Activated naive CD4-positive, alpha-beta T cell treated with anti-CD3 and anti-CD28 coated beads, Interleukin-2, amount 10 ng/mL, durations not matched to agents 7 days and 5 days (primary cell): ENCODE measurements at regions not wholly inside any gene's neighbourhood (a gene's known extent, or its start where the extent isn't known, plus 50 kb on each side); places are given as distances from the start of the nearest gene placed in this dataset.
A peak's percentile ranks its signal among the peaks of the same experiment; 100 is the strongest.

Source experiments
- CTCF ChIA-PET: fragments of 350-600 bp; sonication (Branson Sonifier 250); formaldehyde crosslinking; loops from one replicate; lab custom pipeline; 2021; ENCODE audit warnings: antibody characterized with exemption; lab: Charles Lee
- DNase-seq: peaks from one replicate; pipeline ENCODE4 v3.0.0-alpha.2; 2020
- H3K27ac Mint-ChIP-seq: one replicate; pipeline ENCODE4 v1.8.0; 2021; ENCODE audit warnings: mild to moderate bottlenecking, moderate library complexity, mixed read lengths
- H3K27me3 Mint-ChIP-seq: one replicate; pipeline ENCODE4 v1.8.0; 2021; ENCODE audit warnings: mild to moderate bottlenecking, mixed read lengths
- H3K36me3 Mint-ChIP-seq: one replicate; pipeline ENCODE4 v1.8.0; 2021; ENCODE audit warnings: mixed read lengths
- H3K4me1 Mint-ChIP-seq: one replicate; pipeline ENCODE4 v1.8.0; 2021; ENCODE audit warnings: mixed read lengths
- H3K4me3 Mint-ChIP-seq: one replicate; pipeline ENCODE4 v1.8.0; 2021; ENCODE audit warnings: mild to moderate bottlenecking, moderate library complexity, mixed read lengths
- H3K9me3 Mint-ChIP-seq: one replicate; pipeline ENCODE4 v1.8.0; 2021; ENCODE audit warnings: mixed read lengths

GRCh38 chr3:117941756-117942155, 1092.9 kb downstream of the IGSF11 start:
- CTCF ChIA-PET, result no interaction called here
- Mint-ChIP-seq H3K4me1 (no peaks in the 10 kb centered on the region), H3K36me3 (no peaks in the 10 kb centered on the region), H3K27me3 (no peaks in the 10 kb centered on the region), H3K27ac (no peak overlapping the region), H3K4me3 (no peak overlapping the region), H3K9me3 (no peaks in the 10 kb centered on the region)
- no peak for DNase-seq

- CTCF ChIA-PET, result no interaction called here
- Mint-ChIP-seq H3K36me3 (no peaks in the 10 kb centered on the region), H3K4me3 (no peak overlapping the region), H3K27ac (no peak overlapping the region), H3K27me3 (no peaks in the 10 kb centered on the region), H3K9me3 (peaks cover 2% of the 10 kb centered on the region), H3K4me1 (no peaks in the 10 kb centered on the region)
- DNase-seq, result no peak
Observed at GRCh38 chr3:117954131-117954530, 1080.5 kb downstream of the IGSF11 start.

GRCh38 chr3:117955196-117955595, 1079.5 kb downstream of the IGSF11 start:
- no peak overlapping the region for H3K27ac Mint-ChIP-seq
- H3K4me3 Mint-ChIP-seq, result no peak overlapping the region
- H3K36me3 Mint-ChIP-seq, result no peaks in the 10 kb centered on the region
- no peaks in the 10 kb centered on the region for H3K27me3 Mint-ChIP-seq
- no peaks in the 10 kb centered on the region for H3K4me1 Mint-ChIP-seq
- H3K9me3 Mint-ChIP-seq, result peaks cover 2% of the 10 kb centered on the region
- CTCF ChIA-PET, result no interaction called here
- DNase-seq, result no peak

- no peak for DNase-seq
- Mint-ChIP-seq H3K9me3 (peaks cover 2% of the 10 kb centered on the region), H3K36me3 (no peaks in the 10 kb centered on the region), H3K27ac (no peak overlapping the region), H3K27me3 (no peaks in the 10 kb centered on the region), H3K4me3 (no peak overlapping the region), H3K4me1 (no peaks in the 10 kb centered on the region)
- CTCF ChIA-PET, result interaction anchor here (0.7 kb wide), 1 partner anchor 38 kb away, joined by 3 read pairs; no protein-coding TSS in a partner anchor
Observed at GRCh38 chr3:117958027-117958426, 1076.6 kb downstream of the IGSF11 start.

GRCh38 chr3:117962750-117963149, 1071.9 kb downstream of the IGSF11 start:
- Mint-ChIP-seq H3K4me1 (no peaks in the 10 kb centered on the region), H3K4me3 (no peak overlapping the region), H3K27me3 (no peaks in the 10 kb centered on the region), H3K9me3 (peaks cover 8% of the 10 kb centered on the region), H3K27ac (no peak overlapping the region), H3K36me3 (no peaks in the 10 kb centered on the region)
- CTCF ChIA-PET, result no interaction called here
- no peak for DNase-seq

- H3K27me3 Mint-ChIP-seq, result no peaks in the 10 kb centered on the region
Observed at GRCh38 chr3:117963858-117964257, 1070.8 kb downstream of the IGSF11 start.

GRCh38 chr3:117964814-117965213, 1069.8 kb downstream of the IGSF11 start:
- CTCF ChIA-PET, result no interaction called here

More at GRCh38 chr3:117963858-117964257, 1070.8 kb downstream of the IGSF11 start:
- no peak for DNase-seq
- H3K4me1 Mint-ChIP-seq, result no peaks in the 10 kb centered on the region
- H3K9me3 Mint-ChIP-seq, result peaks cover 6% of the 10 kb centered on the region
- no peak overlapping the region for H3K4me3 Mint-ChIP-seq
- no peak overlapping the region for H3K27ac Mint-ChIP-seq
- no peaks in the 10 kb centered on the region for H3K36me3 Mint-ChIP-seq
- CTCF ChIA-PET, result no interaction called here

GRCh38 chr3:117977504-117978228, 1057.0 kb downstream of the IGSF11 start:
- no peaks in the 10 kb centered on the region for H3K9me3 Mint-ChIP-seq
- H3K27ac Mint-ChIP-seq, result no peak overlapping the region
- no peak for DNase-seq
- no peaks in the 10 kb centered on the region for H3K4me1 Mint-ChIP-seq
- CTCF ChIA-PET, result no interaction called here
- H3K4me3 Mint-ChIP-seq, result no peak overlapping the region
- H3K36me3 Mint-ChIP-seq, result no peaks in the 10 kb centered on the region
- no peaks in the 10 kb centered on the region for H3K27me3 Mint-ChIP-seq

More at GRCh38 chr3:117964814-117965213, 1069.8 kb downstream of the IGSF11 start:
- no peak for DNase-seq
- Mint-ChIP-seq H3K27me3 (no peaks in the 10 kb centered on the region), H3K36me3 (no peaks in the 10 kb centered on the region), H3K9me3 (peaks cover 6% of the 10 kb centered on the region), H3K27ac (no peak overlapping the region), H3K4me3 (no peak overlapping the region), H3K4me1 (no peaks in the 10 kb centered on the region)

GRCh38 chr3:117979466-117979865, 1055.2 kb downstream of the IGSF11 start:
- DNase-seq, result no peak
- H3K4me3 Mint-ChIP-seq, result no peak overlapping the region
- no peaks in the 10 kb centered on the region for H3K9me3 Mint-ChIP-seq
- CTCF ChIA-PET, result no interaction called here
- no peaks in the 10 kb centered on the region for H3K36me3 Mint-ChIP-seq
- H3K4me1 Mint-ChIP-seq, result no peaks in the 10 kb centered on the region
- no peaks in the 10 kb centered on the region for H3K27me3 Mint-ChIP-seq
- no peak overlapping the region for H3K27ac Mint-ChIP-seq

- H3K27ac Mint-ChIP-seq, result no peak overlapping the region
- H3K4me3 Mint-ChIP-seq, result no peak overlapping the region
- no peaks in the 10 kb centered on the region for H3K36me3 Mint-ChIP-seq
- H3K27me3 Mint-ChIP-seq, result no peaks in the 10 kb centered on the region
- no peaks in the 10 kb centered on the region for H3K4me1 Mint-ChIP-seq
- CTCF ChIA-PET, result interaction anchor here (1.0 kb wide), 1 partner anchor 10 kb away, joined by 3 read pairs; no protein-coding TSS in a partner anchor
- DNase-seq, result no peak
- H3K9me3 Mint-ChIP-seq, result no peaks in the 10 kb centered on the region
Observed at GRCh38 chr3:117987256-117987655, 1047.4 kb downstream of the IGSF11 start.

- no peaks in the 10 kb centered on the region for H3K9me3 Mint-ChIP-seq
- no peak overlapping the region for H3K4me3 Mint-ChIP-seq
- no peaks in the 10 kb centered on the region for H3K4me1 Mint-ChIP-seq
- CTCF ChIA-PET, result no interaction called here
- H3K36me3 Mint-ChIP-seq, result no peaks in the 10 kb centered on the region
- no peak for DNase-seq
- no peak overlapping the region for H3K27ac Mint-ChIP-seq
- no peaks in the 10 kb centered on the region for H3K27me3 Mint-ChIP-seq
Observed at GRCh38 chr3:117989982-117990381, 1044.7 kb downstream of the IGSF11 start.

- no peaks in the 10 kb centered on the region for H3K4me1 Mint-ChIP-seq
- H3K9me3 Mint-ChIP-seq, result no peaks in the 10 kb centered on the region
- H3K4me3 Mint-ChIP-seq, result no peak overlapping the region
- H3K27ac Mint-ChIP-seq, result no peak overlapping the region
- H3K27me3 Mint-ChIP-seq, result no peaks in the 10 kb centered on the region
- DNase-seq, result no peak
- CTCF ChIA-PET, result no interaction called here
- H3K36me3 Mint-ChIP-seq, result no peaks in the 10 kb centered on the region
Observed at GRCh38 chr3:117990627-117991026, 1044.0 kb downstream of the IGSF11 start.

GRCh38 chr3:117995842-117996437, 1038.7 kb downstream of the IGSF11 start:
- DNase-seq, result no peak
- H3K27ac Mint-ChIP-seq, result no peak overlapping the region
- CTCF ChIA-PET, result interaction anchor here (0.7 to 1.3 kb wide), 2 partner anchors 9 to 37 kb away, joined by 3 to 4 read pairs; no protein-coding TSS in a partner anchor
- H3K4me3 Mint-ChIP-seq, result no peak overlapping the region
- no peaks in the 10 kb centered on the region for H3K27me3 Mint-ChIP-seq
- H3K9me3 Mint-ChIP-seq, result no peaks in the 10 kb centered on the region
- H3K36me3 Mint-ChIP-seq, result no peaks in the 10 kb centered on the region
- no peaks in the 10 kb centered on the region for H3K4me1 Mint-ChIP-seq

GRCh38 chr3:117997201-117998049, 1037.2 kb downstream of the IGSF11 start:
- no peaks in the 10 kb centered on the region for H3K9me3 Mint-ChIP-seq
- H3K4me1 Mint-ChIP-seq, result no peaks in the 10 kb centered on the region
- no peak overlapping the region for H3K27ac Mint-ChIP-seq
- no peaks in the 10 kb centered on the region for H3K27me3 Mint-ChIP-seq
- H3K4me3 Mint-ChIP-seq, result no peak overlapping the region
- CTCF ChIA-PET, result interaction anchor here (1.2 to 1.4 kb wide), 2 partner anchors 10 to 1226 kb away, joined by 3 to 4 read pairs; no protein-coding TSS in a partner anchor
- peak; percentile 66 for DNase-seq
- H3K36me3 Mint-ChIP-seq, result no peaks in the 10 kb centered on the region
